ENCODE measurements at regions not wholly inside any gene's neighbourhood (a gene's known extent, or its start where the extent isn't known, plus 50 kb on each side); places are given as distances from the start of the nearest gene placed in this dataset.

DNA sequence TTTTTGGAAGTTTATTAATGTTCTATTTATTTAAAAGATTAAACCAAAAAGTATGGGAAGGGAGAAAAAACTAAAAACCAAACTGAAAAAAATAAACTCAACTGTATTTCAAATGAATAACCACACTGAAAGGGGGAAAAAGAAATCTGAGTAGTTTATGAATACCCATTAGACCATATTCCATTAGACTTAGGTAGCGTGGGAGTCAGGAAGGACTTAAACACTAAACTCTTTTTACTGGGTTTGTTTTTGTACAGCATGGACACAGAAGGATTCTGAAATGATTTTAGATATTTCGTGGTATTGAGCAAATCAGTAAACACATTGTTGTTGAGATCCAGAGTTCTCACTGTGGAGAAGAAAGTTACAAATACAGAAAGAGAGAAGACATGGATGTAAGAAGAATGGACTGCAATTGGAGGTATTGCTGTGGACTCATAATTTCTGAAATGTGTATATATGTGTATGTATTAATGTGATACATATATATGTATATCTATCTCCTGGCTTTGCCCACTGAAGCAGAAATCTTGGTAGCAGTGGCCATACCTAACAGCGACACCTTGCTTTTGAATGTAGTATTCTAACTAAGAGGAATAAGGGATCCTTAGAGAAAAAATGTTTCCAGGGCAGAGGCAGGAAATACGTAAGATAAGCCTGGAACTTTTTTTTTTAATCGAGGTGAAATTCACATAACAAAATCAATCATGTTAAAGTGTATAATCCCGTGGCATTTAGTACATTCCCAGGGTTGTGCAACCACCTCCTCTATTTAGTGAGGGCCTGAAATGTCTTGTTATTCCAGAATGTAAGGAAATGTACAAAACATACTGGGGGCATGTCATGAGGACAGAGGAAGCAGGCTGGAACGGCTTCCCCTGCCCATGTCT, 228.8 kb downstream of the SMARCA2 start:
- DNase-seq (no peak), ATAC-seq (no peak)
- no peaks in the 10 kb centered on the region for H3K27me3 ChIP-seq
- H3K4me3 ChIP-seq: no peak overlapping the region
- peaks cover 4% of the 10 kb centered on the region for H3K4me1 ChIP-seq
- TF ChIP-seq, protein P1, sequence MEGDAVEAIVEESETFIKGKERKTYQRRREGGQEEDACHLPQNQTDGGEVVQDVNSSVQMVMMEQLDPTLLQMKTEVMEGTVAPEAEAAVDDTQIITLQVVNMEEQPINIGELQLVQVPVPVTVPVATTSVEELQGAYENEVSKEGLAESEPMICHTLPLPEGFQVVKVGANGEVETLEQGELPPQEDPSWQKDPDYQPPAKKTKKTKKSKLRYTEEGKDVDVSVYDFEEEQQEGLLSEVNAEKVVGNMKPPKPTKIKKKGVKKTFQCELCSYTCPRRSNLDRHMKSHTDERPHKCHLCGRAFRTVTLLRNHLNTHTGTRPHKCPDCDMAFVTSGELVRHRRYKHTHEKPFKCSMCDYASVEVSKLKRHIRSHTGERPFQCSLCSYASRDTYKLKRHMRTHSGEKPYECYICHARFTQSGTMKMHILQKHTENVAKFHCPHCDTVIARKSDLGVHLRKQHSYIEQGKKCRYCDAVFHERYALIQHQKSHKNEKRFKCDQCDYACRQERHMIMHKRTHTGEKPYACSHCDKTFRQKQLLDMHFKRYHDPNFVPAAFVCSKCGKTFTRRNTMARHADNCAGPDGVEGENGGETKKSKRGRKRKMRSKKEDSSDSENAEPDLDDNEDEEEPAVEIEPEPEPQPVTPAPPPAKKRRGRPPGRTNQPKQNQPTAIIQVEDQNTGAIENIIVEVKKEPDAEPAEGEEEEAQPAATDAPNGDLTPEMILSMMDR (IDR thresholded peaks at IDR 0.05): no peak
- H3K9me3 ChIP-seq: no peaks in the 10 kb centered on the region
- no peak overlapping the region for H3K27ac ChIP-seq
- intact Hi-C loops (cut with DNase I): no loop called here
- no peaks in the 10 kb centered on the region for H3K36me3 ChIP-seq

DNA sequence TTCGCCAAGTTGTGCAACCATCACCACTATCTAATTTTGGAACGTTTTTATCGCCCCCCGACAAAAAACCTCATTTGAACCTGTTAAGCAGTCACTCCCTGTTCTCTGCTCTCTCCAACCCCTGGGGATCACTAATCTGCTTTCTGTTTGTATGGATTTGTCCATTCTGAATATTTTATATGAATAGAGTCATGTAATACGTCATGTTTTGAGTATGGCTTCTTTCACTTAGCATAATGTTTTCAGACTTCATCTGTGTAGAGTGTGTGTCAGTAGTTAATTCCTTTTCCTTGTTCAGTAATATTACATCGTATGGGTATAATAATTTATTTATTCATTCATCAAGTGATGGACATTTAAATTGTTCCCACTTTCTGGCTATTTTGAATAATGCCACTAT, 232.2 kb downstream of the SMARCA2 start:
- Histone ChIP-seq H3K4me3 (no peak overlapping the region), H3K27ac (no peak overlapping the region), H3K9me3 (no peaks in the 10 kb centered on the region), H3K27me3 (no peaks in the 10 kb centered on the region), H3K36me3 (no peaks in the 10 kb centered on the region), H3K4me1 (no peaks in the 10 kb centered on the region)
- DNase-seq (no peak), ATAC-seq (no peak)
- intact Hi-C loops (cut with DNase I): no loop called here
- TF ChIP-seq, protein P1 (IDR thresholded peaks at IDR 0.05): no peak

DNA sequence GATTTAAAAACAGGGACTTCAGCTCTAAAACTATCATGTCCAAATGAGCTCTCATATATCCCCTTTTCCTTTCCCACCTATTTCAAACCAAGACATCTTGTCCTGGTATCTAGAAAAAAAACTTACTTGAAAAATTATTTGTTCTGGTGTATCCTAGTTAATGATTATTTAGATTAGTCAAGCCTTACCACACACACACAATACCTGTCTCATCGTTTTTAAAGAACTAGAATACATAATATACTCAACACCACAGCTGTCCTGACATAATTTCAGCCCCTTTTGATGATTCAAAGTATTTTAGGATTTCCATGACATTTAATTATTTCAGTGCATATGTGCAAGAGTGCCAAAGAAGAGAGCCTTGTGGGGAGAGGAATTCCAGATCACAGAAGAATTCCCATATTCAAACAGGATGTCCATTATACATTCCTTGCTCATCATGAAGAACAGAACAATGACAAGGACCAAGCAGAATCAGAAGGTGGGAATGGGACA, 233.7 kb downstream of the SMARCA2 start:
- DNase-seq (no peak), ATAC-seq (no peak)
- intact Hi-C loops (cut with DNase I): no loop called here
- no peak overlapping the region for H3K27ac ChIP-seq
- no peaks in the 10 kb centered on the region for H3K27me3 ChIP-seq
- no peaks in the 10 kb centered on the region for H3K36me3 ChIP-seq
- no peaks in the 10 kb centered on the region for H3K4me1 ChIP-seq
- H3K4me3 ChIP-seq: no peak overlapping the region
- H3K9me3 ChIP-seq: no peaks in the 10 kb centered on the region
- TF ChIP-seq, protein P1 (IDR thresholded peaks at IDR 0.05): no peak

DNA sequence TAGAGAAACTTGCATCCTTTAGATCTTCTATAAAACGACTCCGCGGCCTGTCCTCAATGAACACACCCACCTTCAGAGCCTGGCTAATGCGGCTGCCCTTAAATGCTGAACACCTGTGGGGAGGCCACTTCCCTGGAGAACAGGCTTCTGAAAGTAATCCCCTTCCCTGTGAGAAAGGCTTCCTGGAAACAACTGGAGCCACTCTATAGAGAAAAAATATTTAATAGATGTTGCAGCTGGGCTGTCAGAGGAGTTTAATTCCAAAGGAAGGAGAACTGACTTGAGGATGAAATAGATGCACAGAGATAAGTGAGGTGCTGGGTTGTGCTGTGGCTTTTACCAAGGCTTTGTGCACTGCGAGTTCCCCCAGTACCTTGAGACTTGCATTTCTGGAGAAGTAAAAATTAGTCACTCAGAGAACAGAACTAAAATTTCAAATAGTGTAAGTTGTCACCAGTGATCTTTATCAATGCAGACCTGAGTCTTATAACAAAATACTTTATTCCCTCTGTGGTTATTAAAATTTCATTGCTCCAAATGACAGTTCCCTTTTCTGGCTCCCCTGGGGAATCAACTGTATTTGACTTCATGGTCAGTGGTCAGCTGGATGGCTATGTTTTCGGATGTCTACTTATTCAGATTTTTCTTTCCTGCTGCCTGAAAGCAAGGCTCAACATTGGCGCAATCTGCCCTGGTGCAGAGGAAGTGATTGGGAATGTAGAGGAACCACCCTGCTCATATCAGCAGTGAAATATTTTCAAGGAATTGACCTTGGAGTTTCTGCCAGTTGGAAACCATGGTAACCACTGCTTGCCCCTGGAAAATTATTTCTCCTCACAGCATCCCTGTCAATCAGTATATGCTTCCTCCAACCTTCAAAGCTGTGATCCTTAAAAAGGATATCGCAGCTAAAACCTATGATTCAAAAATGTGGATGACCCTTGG, 238.8 kb downstream of the SMARCA2 start:
- ATAC-seq: no peak
- Histone ChIP-seq H3K4me3 (no peak overlapping the region), H3K36me3 (no peaks in the 10 kb centered on the region), H3K27me3 (no peaks in the 10 kb centered on the region), H3K27ac (no peak overlapping the region), H3K9me3 (no peaks in the 10 kb centered on the region), H3K4me1 (no peaks in the 10 kb centered on the region)
- intact Hi-C loops (cut with DNase I): no loop called here
- no peak for DNase-seq
- TF ChIP-seq, protein P1 (IDR thresholded peaks at IDR 0.05): no peak

DNA sequence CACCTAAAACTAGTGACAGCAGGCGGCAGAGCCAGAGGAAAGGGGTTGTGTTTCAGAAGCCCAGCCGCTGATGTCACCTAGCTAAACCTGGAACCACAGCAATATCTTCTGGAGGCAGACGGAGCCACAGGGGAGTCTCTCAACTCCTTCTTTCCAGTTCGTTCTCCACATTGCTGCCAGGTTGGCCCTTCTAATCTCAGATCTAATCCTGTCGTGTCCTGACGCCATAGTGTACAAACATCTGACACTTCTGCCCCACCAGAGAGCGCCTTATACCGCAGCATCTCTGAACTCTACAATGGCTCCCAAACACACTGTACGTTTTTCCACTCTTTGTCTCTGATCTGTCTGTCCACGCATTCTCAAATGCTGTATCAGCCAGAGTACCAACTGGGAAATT, 240.0 kb downstream of the SMARCA2 start:
- Histone ChIP-seq H3K36me3 (no peaks in the 10 kb centered on the region), H3K27me3 (no peaks in the 10 kb centered on the region)

More for the DNA sequence above, 240.0 kb downstream of the SMARCA2 start:
- DNase-seq (no peak), ATAC-seq (no peak)
- H3K27ac ChIP-seq: no peak overlapping the region
- no peaks in the 10 kb centered on the region for H3K4me1 ChIP-seq
- TF ChIP-seq, protein P1 (IDR thresholded peaks at IDR 0.05): no peak
- H3K4me3 ChIP-seq: no peak overlapping the region
- intact Hi-C loops (cut with DNase I): no loop called here
- H3K9me3 ChIP-seq: no peaks in the 10 kb centered on the region
